ENCODE measurements at regions not wholly inside any gene's neighbourhood (a gene's known extent, or its start where the extent isn't known, plus 50 kb on each side); places are given as distances from the start of the nearest gene placed in this dataset.
"Not testable (repeated sequence)": the region's sequence is repeated elsewhere in the genome, so short reads cannot be mapped to it uniquely, and the experiment has no call there.

DNA sequence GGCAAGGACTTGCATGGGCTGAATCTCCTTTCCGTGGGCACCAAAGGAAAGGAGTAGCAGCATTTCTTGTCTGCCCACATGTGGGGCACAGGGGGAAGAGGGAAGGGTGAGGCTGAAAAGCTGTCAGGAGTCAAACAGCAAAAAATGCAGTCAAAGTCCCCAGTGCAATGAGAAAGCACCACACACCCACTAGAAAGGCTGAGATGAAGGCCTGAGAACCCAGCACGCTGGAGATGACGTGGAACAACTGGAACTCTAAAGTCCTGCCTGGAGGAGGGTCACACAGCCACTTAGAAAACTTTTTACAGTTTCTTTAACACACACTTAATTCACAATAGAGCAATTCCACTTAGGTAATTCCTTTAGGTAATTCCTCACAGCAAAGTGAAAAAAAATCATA, 94.6 kb upstream of the IGFBPL1 start:
- no peaks in the 10 kb centered on the region for H3K36me3 ChIP-seq (ENCODE audit: insufficient read depth, low read length)
- H3K4me1 ChIP-seq (ENCODE audit: control insufficient read depth, insufficient read depth, low read length) = peaks cover 10% of the 10 kb centered on the region
- no peak overlapping the region for H3K4me2 ChIP-seq (ENCODE audit: low read length)
- no peak overlapping the region for H3K9ac ChIP-seq (ENCODE audit: low read depth, low read length)
- no peaks in the 10 kb centered on the region for H3K27me3 ChIP-seq (ENCODE audit: control insufficient read depth, insufficient read depth, low read length)
- no peaks in the 10 kb centered on the region for H3K9me3 ChIP-seq (replicated peaks; ENCODE audit: low read length)
- no peak overlapping the region for H3K4me3 ChIP-seq (ENCODE audit: low read length)

DNA sequence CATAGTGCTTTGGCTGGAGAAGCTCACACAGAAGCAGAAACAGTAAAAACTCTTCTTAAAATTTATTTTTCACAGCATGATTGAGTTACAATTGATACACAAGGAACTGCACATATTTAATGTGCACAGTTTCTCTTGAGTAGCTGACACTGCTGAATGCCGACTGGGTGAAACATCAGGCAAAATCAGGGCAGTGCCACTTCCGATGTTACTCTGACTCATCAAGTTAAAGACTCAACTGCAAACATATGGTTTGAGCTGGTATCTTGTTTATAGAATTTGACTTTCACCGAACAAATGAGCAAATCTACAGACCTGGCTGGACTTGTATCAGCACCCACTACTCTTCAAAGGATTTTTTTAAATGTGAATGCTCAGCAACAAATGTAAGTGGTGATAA, 92.0 kb upstream of the IGFBPL1 start:
- not testable (repeated sequence) for H3K9me3 ChIP-seq (replicated peaks; ENCODE audit: low read length); H3K36me3 ChIP-seq (ENCODE audit: insufficient read depth, low read length); H3K9ac ChIP-seq (ENCODE audit: low read depth, low read length); H3K27me3 ChIP-seq (ENCODE audit: control insufficient read depth, insufficient read depth, low read length); H3K4me3 ChIP-seq (ENCODE audit: low read length)
- Histone ChIP-seq H3K4me1 (ENCODE audit: control insufficient read depth, insufficient read depth, low read length) (peaks cover 10% of the 10 kb centered on the region), H3K4me2 (ENCODE audit: low read length) (peak overlapping the region; percentile 24)

DNA sequence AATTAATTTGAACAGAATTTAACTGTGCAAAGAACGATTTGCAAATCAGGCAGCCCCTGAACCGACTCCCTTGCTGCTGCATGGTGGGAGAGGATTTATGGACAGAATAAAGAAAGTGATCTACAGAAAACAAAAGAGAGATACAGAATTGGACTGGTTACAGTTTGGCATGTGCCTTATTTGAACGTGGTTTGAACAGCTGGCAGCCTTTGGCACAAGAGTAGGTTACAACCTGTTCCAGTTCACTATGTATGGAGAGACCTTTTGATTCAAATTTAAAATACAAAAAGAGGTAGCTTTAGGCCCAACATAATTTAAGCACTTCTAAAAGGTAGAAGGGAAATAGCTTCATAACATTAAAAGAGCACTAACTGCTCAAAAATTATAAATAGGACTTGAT, 90.8 kb upstream of the IGFBPL1 start:
- H3K9ac ChIP-seq (ENCODE audit: low read depth, low read length); H3K4me3 ChIP-seq (ENCODE audit: low read length); H3K36me3 ChIP-seq (ENCODE audit: insufficient read depth, low read length); H3K27me3 ChIP-seq (ENCODE audit: control insufficient read depth, insufficient read depth, low read length); H3K4me1 ChIP-seq (ENCODE audit: control insufficient read depth, insufficient read depth, low read length); H3K4me2 ChIP-seq (ENCODE audit: low read length); H3K9me3 ChIP-seq (replicated peaks; ENCODE audit: low read length): not testable (repeated sequence)

DNA sequence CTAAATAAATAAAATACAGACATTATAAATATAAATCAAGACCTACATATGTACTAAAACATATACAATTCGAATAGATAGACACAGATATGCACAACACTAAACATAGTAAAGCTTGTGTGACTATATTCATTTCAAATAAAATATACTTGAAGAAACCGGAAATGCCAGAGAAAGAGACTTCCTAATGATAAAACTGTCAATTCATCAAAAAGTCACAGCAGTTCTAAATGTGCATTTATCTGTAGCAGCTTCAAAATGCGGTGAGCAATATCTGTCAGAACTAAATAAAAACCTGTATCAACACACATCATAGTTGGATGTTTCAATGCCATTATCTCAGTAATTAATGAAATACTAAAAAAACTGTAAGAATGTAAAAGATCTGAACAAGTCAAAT, 86.1 kb upstream of the IGFBPL1 start:
- H3K27me3 ChIP-seq (ENCODE audit: control insufficient read depth, insufficient read depth, low read length); H3K36me3 ChIP-seq (ENCODE audit: insufficient read depth, low read length); H3K9ac ChIP-seq (ENCODE audit: low read depth, low read length); H3K4me1 ChIP-seq (ENCODE audit: control insufficient read depth, insufficient read depth, low read length); H3K4me3 ChIP-seq (ENCODE audit: low read length); H3K9me3 ChIP-seq (replicated peaks; ENCODE audit: low read length); H3K4me2 ChIP-seq (ENCODE audit: low read length): not testable (repeated sequence)

DNA sequence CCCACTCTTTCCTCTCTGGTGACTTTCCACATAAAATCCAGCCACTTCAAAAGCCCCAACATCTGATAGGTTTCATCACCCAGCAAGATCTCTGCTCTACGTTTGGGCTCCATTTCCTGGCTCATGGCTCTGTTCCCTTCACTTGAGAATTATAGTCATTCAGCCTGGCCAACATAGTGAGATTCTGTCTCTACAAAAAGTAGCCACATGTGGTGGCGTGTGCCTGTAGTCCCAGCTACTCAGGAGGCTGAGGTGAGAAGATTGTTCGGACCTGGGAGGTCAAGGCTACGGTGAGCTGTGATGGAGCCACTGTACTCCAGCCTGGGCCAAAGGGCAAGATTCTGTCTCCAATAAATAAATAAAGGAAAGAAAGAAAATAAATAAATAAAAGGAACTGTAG, 83.3 kb upstream of the IGFBPL1 start:
- H3K4me3 ChIP-seq (ENCODE audit: low read length) = no peak overlapping the region
- no peaks in the 10 kb centered on the region for H3K4me1 ChIP-seq (ENCODE audit: control insufficient read depth, insufficient read depth, low read length)

DNA sequence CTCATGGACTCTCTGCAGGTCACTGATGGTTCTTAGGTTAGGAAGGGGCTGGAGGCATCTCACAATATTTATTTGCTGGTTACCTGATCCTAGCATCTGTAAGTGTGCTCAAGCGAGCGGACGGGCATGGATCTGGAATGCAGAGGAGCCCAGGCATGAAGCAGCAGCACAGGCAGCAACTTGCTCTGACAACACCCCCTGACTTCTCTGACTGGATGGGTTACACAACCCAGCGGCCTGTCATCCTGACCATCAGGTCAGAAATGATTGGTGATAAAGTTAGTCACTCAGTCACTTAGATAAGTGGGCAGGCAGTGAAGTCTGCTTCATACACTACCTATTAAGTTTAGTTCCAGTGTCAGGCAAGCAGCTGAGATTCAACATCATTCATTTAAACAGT, 75.9 kb upstream of the IGFBPL1 start:
- H3K9ac ChIP-seq (ENCODE audit: low read depth, low read length); H3K9me3 ChIP-seq (replicated peaks; ENCODE audit: low read length); H3K4me2 ChIP-seq (ENCODE audit: low read length): not testable (repeated sequence)

More for the DNA sequence above, 83.3 kb upstream of the IGFBPL1 start:
- peaks cover 3% of the 10 kb centered on the region for H3K27me3 ChIP-seq (ENCODE audit: control insufficient read depth, insufficient read depth, low read length)
- no peaks in the 10 kb centered on the region for H3K36me3 ChIP-seq (ENCODE audit: insufficient read depth, low read length)
- H3K9me3 ChIP-seq (replicated peaks; ENCODE audit: low read length) = no peaks in the 10 kb centered on the region
- no peak overlapping the region for H3K4me2 ChIP-seq (ENCODE audit: low read length)
- H3K9ac ChIP-seq (ENCODE audit: low read depth, low read length) = no peak overlapping the region

DNA sequence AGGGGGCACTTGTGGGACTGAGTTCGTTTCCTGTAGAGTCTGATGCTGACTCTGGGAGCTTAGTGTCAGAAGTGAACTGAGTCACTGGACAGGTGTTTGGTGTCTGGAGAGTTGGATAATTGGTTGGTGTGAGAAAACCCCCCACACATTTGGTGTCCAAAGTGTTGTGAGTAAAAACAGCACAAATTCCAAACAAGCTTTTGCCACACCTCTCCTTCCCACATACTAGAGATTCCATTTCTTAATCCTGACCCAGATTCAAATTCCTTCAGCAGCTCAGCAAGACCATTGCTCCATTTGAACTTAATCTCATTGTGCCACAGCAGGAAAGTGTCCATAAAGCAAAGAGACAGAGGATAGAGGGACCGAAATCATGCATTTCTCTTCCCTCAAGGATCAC, 74.3 kb upstream of the IGFBPL1 start:
- not testable (repeated sequence) for H3K4me2 ChIP-seq (ENCODE audit: low read length); H3K36me3 ChIP-seq (ENCODE audit: insufficient read depth, low read length); H3K9ac ChIP-seq (ENCODE audit: low read depth, low read length); H3K4me1 ChIP-seq (ENCODE audit: control insufficient read depth, insufficient read depth, low read length); H3K4me3 ChIP-seq (ENCODE audit: low read length); H3K27me3 ChIP-seq (ENCODE audit: control insufficient read depth, insufficient read depth, low read length); H3K9me3 ChIP-seq (replicated peaks; ENCODE audit: low read length)

More for the DNA sequence above, 75.9 kb upstream of the IGFBPL1 start:
- not testable (repeated sequence) for H3K36me3 ChIP-seq (ENCODE audit: insufficient read depth, low read length); H3K27me3 ChIP-seq (ENCODE audit: control insufficient read depth, insufficient read depth, low read length); H3K4me1 ChIP-seq (ENCODE audit: control insufficient read depth, insufficient read depth, low read length); H3K4me3 ChIP-seq (ENCODE audit: low read length)

DNA sequence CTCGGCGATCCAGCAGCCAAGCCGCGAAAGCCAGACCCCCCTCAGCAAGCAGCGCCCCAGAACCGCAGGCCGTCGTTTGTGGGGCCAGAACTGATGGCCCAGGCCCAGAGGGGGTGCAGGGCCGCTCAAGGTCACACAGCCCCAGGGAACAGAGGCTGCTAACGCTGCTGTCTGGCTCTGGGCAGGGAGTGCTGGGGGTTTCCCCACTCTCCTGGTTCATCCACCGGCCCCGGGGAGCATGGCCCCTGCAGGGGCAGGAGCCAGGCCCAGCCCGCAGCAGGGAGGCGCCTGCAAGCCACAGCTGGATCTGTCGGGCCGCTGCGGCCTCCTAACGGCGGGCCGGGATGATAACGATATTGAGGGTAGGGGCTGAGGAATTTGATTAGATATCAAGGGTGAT, 64.8 kb upstream of the IGFBPL1 start:
- H3K36me3 ChIP-seq (ENCODE audit: insufficient read depth, low read length) = no peaks in the 10 kb centered on the region
- H3K27me3 ChIP-seq (ENCODE audit: control insufficient read depth, insufficient read depth, low read length) = peaks cover 19% of the 10 kb centered on the region
- no peaks in the 10 kb centered on the region for H3K4me1 ChIP-seq (ENCODE audit: control insufficient read depth, insufficient read depth, low read length)
- no peaks in the 10 kb centered on the region for H3K9me3 ChIP-seq (replicated peaks; ENCODE audit: low read length)
- no peak overlapping the region for H3K9ac ChIP-seq (ENCODE audit: low read depth, low read length)
- H3K4me2 ChIP-seq (ENCODE audit: low read length) = no peak overlapping the region
- H3K4me3 ChIP-seq (ENCODE audit: low read length) = no peak overlapping the region

DNA sequence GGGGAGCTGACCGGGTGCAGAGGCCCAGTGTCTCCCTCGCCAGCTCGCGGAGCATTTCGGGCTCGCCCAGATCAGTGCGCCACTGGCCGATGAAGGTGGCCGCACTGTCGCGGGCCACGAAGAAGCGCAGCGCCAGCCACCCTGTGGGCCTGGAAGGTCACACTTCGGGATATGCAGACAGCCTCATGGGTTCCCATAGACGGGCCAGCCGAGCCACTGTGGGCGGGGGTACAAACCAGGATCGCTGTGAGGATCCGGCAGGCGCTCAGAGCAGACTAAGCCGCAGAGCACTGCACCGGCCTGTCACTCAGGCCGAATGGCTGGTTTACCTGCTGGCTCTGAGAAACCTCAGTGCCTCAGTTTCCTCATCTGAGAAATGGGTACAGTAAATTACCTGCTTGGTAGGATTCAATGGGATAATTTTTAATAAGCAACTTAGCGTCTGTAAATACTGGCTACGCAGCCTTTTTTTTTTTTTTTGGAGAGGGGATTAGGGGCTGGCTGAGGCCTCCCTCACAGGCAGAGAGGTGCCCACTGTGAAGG, 64.0 kb upstream of the IGFBPL1 start:
- Histone ChIP-seq H3K4me2 (ENCODE audit: low read length) (no peak overlapping the region), H3K36me3 (ENCODE audit: insufficient read depth, low read length) (no peaks in the 10 kb centered on the region)

DNA sequence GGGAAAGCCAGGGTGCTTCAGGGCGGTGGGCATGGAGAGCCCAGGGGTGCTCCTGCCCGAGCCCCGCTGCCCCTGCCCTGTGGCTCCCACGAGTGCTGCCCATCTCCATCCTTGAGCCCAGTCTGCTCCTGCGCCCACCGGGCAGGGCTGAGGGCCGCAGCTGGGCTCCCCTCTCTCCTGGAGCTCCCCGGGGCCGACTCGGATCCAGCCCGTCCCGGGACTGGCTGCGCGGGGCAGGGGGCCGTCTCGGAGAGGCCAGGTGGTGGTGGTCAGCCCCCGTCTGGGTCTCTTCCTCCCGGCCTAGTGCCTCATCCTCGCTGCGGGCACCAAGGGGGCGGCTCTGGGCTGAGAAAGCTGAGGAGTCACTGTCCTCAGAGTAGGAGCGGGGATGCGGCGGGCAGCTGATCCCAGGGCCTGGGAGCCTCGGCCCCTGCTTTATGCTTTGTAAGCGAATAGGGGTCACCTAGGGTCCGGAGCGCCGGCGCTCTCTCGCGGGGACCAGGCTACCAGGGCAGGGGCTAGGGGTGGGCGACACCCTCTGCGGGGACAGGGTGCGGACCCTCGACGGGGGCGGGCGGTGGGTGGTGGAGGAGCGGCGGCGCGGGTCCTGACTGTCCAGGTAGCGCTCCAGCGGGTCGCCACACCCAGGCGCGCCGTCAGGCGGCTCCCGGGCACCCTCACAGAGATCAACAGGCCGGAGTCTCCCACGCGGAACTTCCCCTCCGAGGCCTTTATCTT, 63.3 kb upstream of the IGFBPL1 start:
- H3K9me3 ChIP-seq (replicated peaks; ENCODE audit: low read length); H3K9ac ChIP-seq (ENCODE audit: low read depth, low read length); H3K4me1 ChIP-seq (ENCODE audit: control insufficient read depth, insufficient read depth, low read length); H3K4me2 ChIP-seq (ENCODE audit: low read length); H3K36me3 ChIP-seq (ENCODE audit: insufficient read depth, low read length); H3K4me3 ChIP-seq (ENCODE audit: low read length): not testable (repeated sequence)
- H3K27me3 ChIP-seq (ENCODE audit: control insufficient read depth, insufficient read depth, low read length) = peaks cover 19% of the 10 kb centered on the region

More for the DNA sequence above, 64.0 kb upstream of the IGFBPL1 start:
- peaks cover 19% of the 10 kb centered on the region for H3K27me3 ChIP-seq (ENCODE audit: control insufficient read depth, insufficient read depth, low read length)
- H3K9ac ChIP-seq (ENCODE audit: low read depth, low read length) = no peak overlapping the region
- H3K9me3 ChIP-seq (replicated peaks; ENCODE audit: low read length) = no peaks in the 10 kb centered on the region
- H3K4me1 ChIP-seq (ENCODE audit: control insufficient read depth, insufficient read depth, low read length) = no peaks in the 10 kb centered on the region
- H3K4me3 ChIP-seq (ENCODE audit: low read length) = no peak overlapping the region

DNA sequence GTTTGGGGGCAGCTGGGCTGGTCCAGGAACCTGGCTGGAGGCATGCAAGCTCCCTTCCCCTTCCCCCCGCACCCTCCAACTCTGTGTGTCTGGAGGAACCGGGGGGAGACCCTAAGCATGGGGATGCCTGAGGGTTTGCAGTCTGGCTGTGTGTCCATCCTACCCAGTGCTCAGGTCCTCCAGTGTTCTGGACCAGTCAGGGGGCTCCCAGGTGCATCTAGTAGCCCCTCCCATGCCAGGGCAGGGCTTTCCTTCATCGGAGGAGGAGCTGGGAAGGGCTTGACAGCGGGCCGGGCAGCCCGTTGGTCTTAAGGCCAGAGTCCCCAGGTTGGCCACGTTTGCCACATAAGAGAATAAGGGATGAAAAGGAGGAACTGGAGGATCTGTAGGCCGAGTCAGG, 62.6 kb upstream of the IGFBPL1 start:
- no peak overlapping the region for H3K9ac ChIP-seq (ENCODE audit: low read depth, low read length)
- H3K4me1 ChIP-seq (ENCODE audit: control insufficient read depth, insufficient read depth, low read length) = no peaks in the 10 kb centered on the region
- H3K27me3 ChIP-seq (ENCODE audit: control insufficient read depth, insufficient read depth, low read length) = peaks cover 18% of the 10 kb centered on the region
- no peaks in the 10 kb centered on the region for H3K36me3 ChIP-seq (ENCODE audit: insufficient read depth, low read length)
- no peak overlapping the region for H3K4me2 ChIP-seq (ENCODE audit: low read length)
- no peaks in the 10 kb centered on the region for H3K9me3 ChIP-seq (replicated peaks; ENCODE audit: low read length)
- no peak overlapping the region for H3K4me3 ChIP-seq (ENCODE audit: low read length)

DNA sequence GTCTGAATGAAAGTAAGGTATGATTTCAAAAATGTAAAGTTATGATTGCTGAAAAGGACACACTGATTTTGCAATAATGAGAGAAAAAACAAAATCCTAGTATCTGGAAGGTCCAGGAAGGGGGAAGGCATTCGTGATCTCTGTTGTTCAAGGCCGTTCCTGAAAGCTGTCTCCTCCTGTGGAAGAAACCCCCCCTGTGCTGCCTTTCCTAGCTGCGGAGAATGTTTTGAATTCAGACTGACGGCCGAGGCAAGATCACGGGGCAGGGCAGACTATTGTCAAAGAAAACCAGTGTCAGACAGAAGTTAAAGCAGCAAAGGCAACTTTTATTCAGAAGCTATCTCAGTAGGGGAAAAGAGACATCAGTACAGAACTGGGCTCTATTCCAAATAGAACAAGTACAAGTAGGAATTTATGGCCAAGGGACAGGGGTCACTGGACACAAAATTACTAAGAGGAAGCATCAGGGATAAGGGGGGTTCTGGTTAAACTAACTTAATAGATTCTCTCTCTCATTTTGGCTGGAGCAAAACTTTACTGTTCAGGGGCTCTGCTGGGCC, 61.9 kb upstream of the IGFBPL1 start:
- Histone ChIP-seq H3K9me3 (replicated peaks; ENCODE audit: low read length) (no peaks in the 10 kb centered on the region), H3K4me1 (ENCODE audit: control insufficient read depth, insufficient read depth, low read length) (no peaks in the 10 kb centered on the region), H3K36me3 (ENCODE audit: insufficient read depth, low read length) (no peaks in the 10 kb centered on the region), H3K4me3 (ENCODE audit: low read length) (no peak overlapping the region), H3K27me3 (ENCODE audit: control insufficient read depth, insufficient read depth, low read length) (peaks cover 12% of the 10 kb centered on the region), H3K4me2 (ENCODE audit: low read length) (no peak overlapping the region), H3K9ac (ENCODE audit: low read depth, low read length) (no peak overlapping the region)
